Peyer's patch (tissue), 4 donors: ENCODE measurements at regions not wholly inside any gene's neighbourhood (a gene's known extent, or its start where the extent isn't known, plus 50 kb on each side); places are given as distances from the start of the nearest gene placed in this dataset.

Experiments
- DNase-seq, 3 donors: peaks; one replicate each; pipeline ENCODE4 v3.0.0-alpha.2; 2017 to 2019
- H3K27ac ChIP-seq, 4 donors: fragments of 200-600 bp; sonication (generic); one replicate each; pipeline ENCODE4 v1.5.1; 2016 to 2019
- H3K27me3 ChIP-seq, 2 donors: fragments of 200-600 bp; sonication (generic); one replicate each; pipeline ENCODE4 v1.5.1; 2019
- H3K36me3 ChIP-seq, 3 donors: fragments of 200-600 bp; sonication (generic); one replicate each; pipeline ENCODE4 v1.5.1; 2016 to 2019
- H3K4me1 ChIP-seq, 4 donors: fragments of 200-600 bp; sonication (generic); one replicate each; pipeline ENCODE4 v1.5.1; 2016 to 2019
- H3K4me3 ChIP-seq, 4 donors: fragments of 200-600 bp; sonication (generic); 1 replicate in 3 of 4; 2 replicates in 1 of 4; pipeline ENCODE4 v1.5.1; 2016 to 2019; ENCODE audit warnings: mild to moderate bottlenecking in 1 of 4
- H3K9me3 ChIP-seq, 4 donors: fragments of 200-600 bp; sonication (generic); one replicate each; pipeline ENCODE4 v1.5.1; 2016 to 2019; ENCODE audit warnings: mild to moderate bottlenecking in 1 of 4
- CTCF ChIP-seq, 6 experiments: fragments of 450-650 bp in 4 of 6; fragments of 200-600 bp in 2 of 6; sonication (generic) in 1 of 6; IDR thresholded peaks; one replicate each; pipeline ENCODE4 v1.5.1; 2017 to 2019; ENCODE audit warnings: antibody characterized with exemption in 6 of 6, mild to moderate bottlenecking in 3 of 6, moderate library complexity in 1 of 6
- POLR2A ChIP-seq, 2 donors: fragments of 450-650 bp; IDR thresholded peaks; one replicate each; pipeline ENCODE4 v1.5.1; 2017; ENCODE audit warnings: antibody characterized with exemption in 2 of 2, mild to moderate bottlenecking in 2 of 2, moderate library complexity in 2 of 2

GRCh38 chr16:54424043-54424451, 137.5 kb upstream of the IRX3 start:
- H3K4me3 ChIP-seq = no peak overlapping the region
- H3K9me3 ChIP-seq = no peaks in the 10 kb centered on the region
- H3K27me3 ChIP-seq = no peaks in the 10 kb centered on the region
- H3K27ac ChIP-seq = no peak overlapping the region
- no peaks in the 10 kb centered on the region for H3K36me3 ChIP-seq
- no peak for DNase-seq
- TF ChIP-seq POLR2A (IDR thresholded peaks at IDR 0.05) (no peak), CTCF (IDR thresholded peaks at IDR 0.05) (no peak)
- no peaks in the 10 kb centered on the region for H3K4me1 ChIP-seq

- Histone ChIP-seq H3K9me3 (no peaks in the 10 kb centered on the region), H3K4me3 (no peak overlapping the region), H3K36me3 (no peaks in the 10 kb centered on the region), H3K4me1 (no peaks in the 10 kb centered on the region), H3K27ac (no peak overlapping the region), H3K27me3 (no peaks in the 10 kb centered on the region)
- TF ChIP-seq POLR2A (IDR thresholded peaks at IDR 0.05) = no peak
- TF ChIP-seq CTCF (IDR thresholded peaks at IDR 0.05) = no peak
- no peak for DNase-seq
Observed at GRCh38 chr16:54422569-54422978, 136.0 kb upstream of the IRX3 start.

DNA sequence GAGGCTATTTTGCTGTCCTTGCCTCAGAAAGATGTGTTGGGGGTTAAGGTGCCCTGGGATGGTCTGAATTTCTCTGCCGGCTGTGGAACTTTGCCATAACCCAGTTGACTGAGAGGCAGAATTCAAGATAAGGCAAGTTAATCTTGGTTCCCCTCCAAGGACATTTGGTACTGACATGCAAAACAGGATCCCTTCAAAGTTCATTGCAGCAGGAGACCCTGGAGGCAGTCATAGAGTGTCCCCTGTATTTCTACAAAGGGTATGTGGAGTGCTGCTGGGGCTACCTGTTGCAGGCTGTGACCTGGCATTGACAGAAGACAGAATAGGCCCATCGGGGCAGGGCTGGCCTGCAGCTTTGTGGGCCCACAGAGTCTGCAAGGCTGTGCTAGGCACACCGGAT, 135.6 kb upstream of the IRX3 start:
- no peak for DNase-seq
- H3K9me3 ChIP-seq = no peaks in the 10 kb centered on the region
- H3K27ac ChIP-seq = no peak overlapping the region
- H3K27me3 ChIP-seq = no peaks in the 10 kb centered on the region
- no peaks in the 10 kb centered on the region for H3K4me1 ChIP-seq
- H3K4me3 ChIP-seq = no peak overlapping the region
- H3K36me3 ChIP-seq = no peaks in the 10 kb centered on the region
- TF ChIP-seq POLR2A (IDR thresholded peaks at IDR 0.05) = no peak
- TF ChIP-seq CTCF (IDR thresholded peaks at IDR 0.05) = no peak

DNA sequence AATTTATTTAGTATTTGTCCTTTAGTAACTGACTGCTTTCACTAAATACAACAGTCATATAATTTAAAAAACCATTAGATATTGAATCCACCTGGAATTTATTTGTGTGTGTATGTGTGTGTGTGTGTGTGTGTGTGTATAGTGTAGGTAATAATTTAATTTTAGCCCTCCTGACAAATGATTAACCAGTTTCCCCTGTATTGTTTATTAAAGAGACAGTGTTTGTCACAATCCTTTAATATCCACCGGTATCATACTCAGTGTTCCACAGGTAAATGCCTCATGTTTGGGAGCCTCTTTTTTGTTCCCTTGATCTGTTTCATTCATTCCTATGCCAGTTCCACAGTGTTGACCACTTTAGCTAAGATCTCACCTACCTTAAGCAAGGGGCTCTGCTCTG, 134.6 kb upstream of the IRX3 start:
- Histone ChIP-seq H3K4me3 (no peak overlapping the region), H3K27me3 (no peaks in the 10 kb centered on the region), H3K36me3 (no peaks in the 10 kb centered on the region), H3K4me1 (no peaks in the 10 kb centered on the region), H3K9me3 (no peaks in the 10 kb centered on the region), H3K27ac (no peak overlapping the region)
- no peak for DNase-seq
- TF ChIP-seq POLR2A (IDR thresholded peaks at IDR 0.05) (no peak), CTCF (IDR thresholded peaks at IDR 0.05) (no peak)

DNA sequence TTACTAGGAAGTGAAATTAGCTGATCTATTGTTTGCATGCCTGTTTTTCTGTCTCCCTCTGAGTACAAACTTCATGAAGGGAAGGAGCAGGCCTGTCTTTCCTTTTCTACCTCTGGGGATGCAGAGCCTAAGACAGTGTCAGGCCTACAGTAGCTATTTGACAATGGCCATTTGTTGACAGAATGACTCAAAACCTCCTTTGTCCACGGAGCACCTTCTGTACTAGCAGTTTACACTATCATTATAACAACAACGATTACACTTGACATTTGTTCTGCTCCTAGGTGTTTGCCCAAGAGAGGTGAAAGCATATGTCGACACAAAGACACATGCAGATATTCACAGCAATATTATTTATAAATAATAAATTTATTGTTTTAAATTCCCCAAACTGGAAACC, 132.3 kb upstream of the IRX3 start:
- TF ChIP-seq POLR2A (IDR thresholded peaks at IDR 0.05) (no peak), CTCF (IDR thresholded peaks at IDR 0.05) (no peak)
- Histone ChIP-seq H3K9me3 (no peaks in the 10 kb centered on the region), H3K27me3 (no peaks in the 10 kb centered on the region), H3K27ac (no peak overlapping the region), H3K36me3 (no peaks in the 10 kb centered on the region), H3K4me1 (no peaks in the 10 kb centered on the region), H3K4me3 (no peak overlapping the region)
- no peak for DNase-seq

DNA sequence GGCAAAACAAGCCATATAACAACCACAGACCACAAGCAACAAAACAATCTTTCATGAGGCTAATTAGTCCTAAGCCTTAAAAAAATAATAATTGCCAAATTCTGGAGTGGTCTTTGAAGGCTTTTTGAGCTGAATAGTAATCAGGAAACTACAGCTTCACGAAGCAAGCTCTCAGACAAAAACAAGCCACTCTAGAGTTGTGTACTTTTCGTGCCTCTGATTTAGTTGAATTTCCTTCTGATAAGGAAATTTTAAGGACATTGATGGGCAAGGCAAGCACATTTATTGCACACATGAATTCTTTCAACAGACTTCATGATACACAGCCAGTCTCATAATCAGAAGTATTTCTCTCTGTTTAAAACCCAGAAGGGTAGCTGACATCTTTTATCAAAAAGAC, 130.8 kb upstream of the IRX3 start:
- H3K9me3 ChIP-seq = no peaks in the 10 kb centered on the region
- H3K27ac ChIP-seq = no peak overlapping the region

More for the DNA sequence above, 130.8 kb upstream of the IRX3 start:
- no peak for TF ChIP-seq POLR2A (IDR thresholded peaks at IDR 0.05)
- no peak for TF ChIP-seq CTCF (IDR thresholded peaks at IDR 0.05)
- H3K36me3 ChIP-seq = no peaks in the 10 kb centered on the region
- no peak overlapping the region for H3K4me3 ChIP-seq
- no peaks in the 10 kb centered on the region for H3K27me3 ChIP-seq
- no peaks in the 10 kb centered on the region for H3K4me1 ChIP-seq
- DNase-seq = no peak
